ENCODE measurements at regions not wholly inside any gene's neighbourhood (a gene's known extent, or its start where the extent isn't known, plus 50 kb on each side); places are given as distances from the start of the nearest gene placed in this dataset.

DNA sequence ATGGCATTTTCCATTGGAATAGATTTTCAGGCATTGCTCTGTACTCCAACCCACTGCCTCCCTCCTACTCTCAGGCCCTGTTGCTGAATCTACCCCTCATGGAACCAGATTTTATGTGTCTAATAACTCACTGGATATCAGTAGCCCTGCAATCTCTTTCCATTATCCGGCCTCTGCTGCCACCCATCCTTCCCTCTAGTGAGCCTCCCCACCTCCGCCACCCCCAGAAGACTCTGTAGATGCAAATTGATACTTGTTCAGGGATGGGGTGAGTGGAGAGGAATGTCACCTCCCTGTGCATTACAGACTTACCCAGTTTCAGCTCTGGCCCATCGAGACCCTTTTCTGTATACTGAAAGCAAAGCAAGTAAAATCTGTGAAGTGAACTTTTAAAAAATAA, 52.3 kb upstream of the PHYHIPL start (continued):
- TF ChIP-seq, protein P1, sequence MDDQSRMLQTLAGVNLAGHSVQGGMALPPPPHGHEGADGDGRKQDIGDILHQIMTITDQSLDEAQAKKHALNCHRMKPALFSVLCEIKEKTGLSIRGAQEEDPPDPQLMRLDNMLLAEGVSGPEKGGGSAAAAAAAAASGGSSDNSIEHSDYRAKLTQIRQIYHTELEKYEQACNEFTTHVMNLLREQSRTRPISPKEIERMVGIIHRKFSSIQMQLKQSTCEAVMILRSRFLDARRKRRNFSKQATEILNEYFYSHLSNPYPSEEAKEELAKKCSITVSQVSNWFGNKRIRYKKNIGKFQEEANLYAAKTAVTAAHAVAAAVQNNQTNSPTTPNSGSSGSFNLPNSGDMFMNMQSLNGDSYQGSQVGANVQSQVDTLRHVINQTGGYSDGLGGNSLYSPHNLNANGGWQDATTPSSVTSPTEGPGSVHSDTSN (IDR thresholded peaks at IDR 0.05; ENCODE audit: insufficient replicate concordance, low read depth, low read length) = no peak
- TF ChIP-seq ASH2L (IDR thresholded peaks at IDR 0.05; ENCODE audit: borderline replicate concordance, low read depth) = no peak
- no peak for TF ChIP-seq GABPA (IDR thresholded peaks at IDR 0.05; ENCODE audit: low read depth)
- TF ChIP-seq TCF12 (IDR thresholded peaks at IDR 0.05; ENCODE audit: low read depth, low read length) = no peak
- no peak for TF ChIP-seq TCF3 (IDR thresholded peaks at IDR 0.05; ENCODE audit: borderline replicate concordance, insufficient read depth, low read depth, low read length)
- TF ChIP-seq SMAD1 (IDR thresholded peaks at IDR 0.05; ENCODE audit: low read depth, partially characterized antibody) = no peak
- TF ChIP-seq CTCF (IDR thresholded peaks at IDR 0.05 in 2 of 3, conservative IDR thresholded peaks at IDR 0.05 in 1 of 3; ENCODE audit: control insufficient read depth in 2 of 3, extremely low read depth in 1 of 3, insufficient read depth in 1 of 3, low read depth in 3 of 3, low read length in 3 of 3) = no peak

DNA sequence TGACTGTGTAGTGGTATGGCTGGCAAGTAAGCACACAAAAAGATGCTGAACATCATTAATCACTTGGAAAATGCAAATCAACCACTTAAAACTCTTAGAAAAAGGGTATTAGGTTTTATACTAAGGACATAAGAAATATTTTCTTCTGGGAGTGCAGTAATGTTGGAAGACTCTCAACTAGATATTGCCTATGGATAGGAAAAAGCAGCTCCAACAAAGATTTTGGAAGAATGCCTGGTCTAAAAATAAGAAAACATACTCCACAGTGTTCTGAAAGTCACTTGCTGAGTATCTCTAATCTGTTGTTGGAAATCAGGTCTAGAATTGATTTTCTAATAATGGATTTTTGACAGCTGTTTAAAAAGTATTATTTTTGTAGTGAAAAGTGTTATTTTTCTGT, 50.8 kb upstream of the PHYHIPL start:
- no TSS peak for BruUV-seq (replicated peaks)
- POLR2A ChIA-PET = interaction anchor here (0.8 to 1.0 kb wide), 2 partner anchors 14 to 26 kb away, joined by 3 to 4 read pairs; no protein-coding TSS in a partner anchor
- TF ChIP-seq, protein P1 (IDR thresholded peaks at IDR 0.05; ENCODE audit: insufficient replicate concordance, low read depth, low read length) = no peak
- TF ChIP-seq RBBP5 (conservative IDR thresholded peaks at IDR 0.05) (no peak), CBX5 (IDR thresholded peaks at IDR 0.05; ENCODE audit: low read depth) (no peak), STAT1 (conservative IDR thresholded peaks at IDR 0.05) (no peak), SMARCA5 (IDR thresholded peaks at IDR 0.05) (no peak), USF1 (IDR thresholded peaks at IDR 0.05; ENCODE audit: borderline replicate concordance, extremely low read length, insufficient read depth, low read depth, low read length) (no peak), BCL3 (IDR thresholded peaks at IDR 0.05; ENCODE audit: borderline replicate concordance, insufficient read depth, low read depth, low read length, poor library complexity, severe bottlenecking) (no peak), POLR2AphosphoS5 (IDR thresholded peaks at IDR 0.05; ENCODE audit: low read length) (no peak), IKZF1 (conservative IDR thresholded peaks at IDR 0.05) (no peak), ETV6 (conservative IDR thresholded peaks at IDR 0.05 in 1 of 2, IDR thresholded peaks at IDR 0.05 in 1 of 2; ENCODE audit: borderline replicate concordance in 1 of 2, low read depth in 1 of 2) (no peak)

More for the DNA sequence above, 50.8 kb upstream of the PHYHIPL start:
- no peaks in the 10 kb centered on the region for H3K36me3 ChIP-seq (ENCODE audit: control insufficient read depth in 2 of 2, insufficient read depth in 2 of 2, low read length in 1 of 2)
- H3K4me3 ChIP-seq = no peak overlapping the region
- no peak overlapping the region for H2AFZ ChIP-seq (ENCODE audit: control insufficient read depth, low read depth, low read length)
- H3K4me1 ChIP-seq (ENCODE audit: control insufficient read depth, insufficient read depth, low read length) = no peaks in the 10 kb centered on the region; the same call in 1 of the 2 replicates
- DNase-seq (ENCODE audit: low read depth, low spot score) (no peak), ATAC-seq (no peak), FAIRE-seq (no peak)
- H3K27ac ChIP-seq (ENCODE audit: control insufficient read depth, insufficient read depth) = no peak overlapping the region
- no peak overlapping the region for H3K9ac ChIP-seq (ENCODE audit: control insufficient read depth, insufficient read depth, low read length)
- H3K27me3 ChIP-seq (replicated peaks in 1 of 2; ENCODE audit: control insufficient read depth in 2 of 2, insufficient read depth in 2 of 2, low read length in 1 of 2) = no peaks in the 10 kb centered on the region
- no peaks in the 10 kb centered on the region; the same call in 2 of the 3 replicates for H3K9me3 ChIP-seq (replicated peaks; ENCODE audit: control insufficient read depth, insufficient read depth, low read length)
- in situ Hi-C loops (cut with MboI) (no loop called here), intact Hi-C loops (cut with micrococcal nuclease; ENCODE audit: unreplicated experiment) (no loop called here)
- SMC1A ChIA-PET (ENCODE audit: uncharacterized antibody, unreplicated experiment) = interaction anchor here (0.6 to 5.4 kb wide), 12 partner anchors 8 to 133 kb away, joined by 3 to 57 read pairs (median 4); no protein-coding TSS in a partner anchor
- RAD21 ChIA-PET (ENCODE audit: unreplicated experiment) = interaction anchor here (0.8 to 1.4 kb wide), 4 partner anchors 11 to 69 kb away, joined by 3 to 6 read pairs (median 4); no protein-coding TSS in a partner anchor
- no peaks in the 10 kb centered on the region for H4K20me1 ChIP-seq (ENCODE audit: control insufficient read depth, insufficient read depth)
- no peak overlapping the region for H3K4me2 ChIP-seq (ENCODE audit: control insufficient read depth, insufficient read depth)
- CTCF ChIA-PET = interaction anchor here (1.2 kb wide), 2 partner anchors 8 to 14 kb away, joined by 4 read pairs; no protein-coding TSS in a partner anchor
- H3K79me2 ChIP-seq (ENCODE audit: control insufficient read depth, insufficient read depth, low read length) = no peaks in the 10 kb centered on the region

Measured in GM12878 (cell line).